K562 (cell line): ENCODE measurements at regions not wholly inside any gene's neighbourhood (a gene's known extent, or its start where the extent isn't known, plus 50 kb on each side); places are given as distances from the start of the nearest gene placed in this dataset.

Source experiments
- ATAC-seq: fragments of 200-7000 bp; cut with Tn5 transposase; 3 replicates; pipeline ENCODE4 v1.9.1; 2020; ENCODE audit warnings: moderate library complexity
- BruUV-seq: library from RNA; stranded (reverse); fragments of 400-500 nt; replicated peaks from 2 replicates; lab custom pipeline; 2021; lab: Mats Ljungman, UMichigan
- CTCF ChIA-PET: fragments of 300-600 bp; formaldehyde crosslinking; extraction: SDS; loops from one replicate; lab custom pipeline; 2021; ENCODE audit warnings: low intra/inter-chr PET ratio; lab: Yijun Ruan, JAX
- POLR2A ChIA-PET: fragments of 300-600, 350-650 bp; sonication (Branson Sonifier 250); formaldehyde crosslinking; extraction: SDS; loops from one replicate; lab custom pipeline; 2021; ENCODE audit warnings: antibody characterized with exemption, inconsistent platforms; lab: Yijun Ruan, JAX
- DNase-seq, 4 experiments: peaks; one replicate each; pipeline versions ENCODE4 v3.0.0 to v3.0.0-alpha.2; 2011 to 2018; ENCODE audit warnings: low spot score in 3 of 4, mixed read lengths in 3 of 4; ENCODE audit errors: extremely low read depth in 1 of 4
- FAIRE-seq: peaks from 2 replicates; lab custom pipeline; 2011; peaks lifted over from hg19 to GRCh38; lab: Jason Lieb, UNC
- H2AFZ ChIP-seq: 2 replicates; pipeline ENCODE4 v1.6.0; 2011; ENCODE audit warnings: low read depth, low read length, control low read depth, inconsistent platforms
- H3K27ac ChIP-seq: fragments of 200-600 bp; 3 replicates; pipeline ENCODE4 v1.8.0; 2011; ENCODE audit warnings: low read depth, mild to moderate bottlenecking, control low read depth, inconsistent platforms, low read length, moderate library complexity, mixed read lengths; ENCODE audit errors: extremely low read depth
- H3K27me3 ChIP-seq, 2 experiments: fragments of 300-600 bp in 1 of 2; 2 replicates in 1 of 2; 3 replicates in 1 of 2; pipeline versions ENCODE4 v1.6.0 to v1.8.0; 2011; ENCODE audit warnings: inconsistent platforms in 2 of 2, low read length in 2 of 2, mild to moderate bottlenecking in 1 of 2, mixed read lengths in 1 of 2, moderate library complexity in 1 of 2; ENCODE audit not compliant: control insufficient read depth in 2 of 2, insufficient read depth in 2 of 2
- H3K36me3 ChIP-seq: fragments of 300-600 bp; 3 replicates; pipeline ENCODE4 v1.8.0; 2011; ENCODE audit warnings: mild to moderate bottlenecking, low read length, inconsistent platforms; ENCODE audit not compliant: control insufficient read depth, insufficient read depth
- H3K4me1 ChIP-seq, 2 experiments: fragments of 200-600 bp in 1 of 2; replicated peaks in 1 of 2; 2 replicates in 1 of 2; 3 replicates in 1 of 2; pipeline versions ENCODE4 v1.5.1 to v1.8.0; 2011; ENCODE audit warnings: inconsistent platforms in 2 of 2, low read length in 2 of 2, mild to moderate bottlenecking in 1 of 2, mixed read lengths in 1 of 2, moderate library complexity in 1 of 2; ENCODE audit not compliant: control insufficient read depth in 2 of 2, insufficient read depth in 2 of 2
- H3K4me2 ChIP-seq: 2 replicates; pipeline ENCODE4 v1.6.1; 2011; ENCODE audit warnings: low read length, control low read depth, inconsistent platforms, mixed read lengths; ENCODE audit not compliant: insufficient read depth
- H3K4me3 ChIP-seq: fragments of 200-600 bp; sonication (generic), shearing (Covaris generic); 2 replicates; pipeline ENCODE4 v1.5.1; 2016; ENCODE audit warnings: control low read depth, inconsistent platforms
- H3K79me2 ChIP-seq: fragments of 200-600 bp; 3 replicates; pipeline ENCODE4 v1.8.0; 2011; ENCODE audit warnings: low read length, inconsistent platforms; ENCODE audit not compliant: control insufficient read depth, insufficient read depth
- H3K9ac ChIP-seq, 2 experiments: 2 replicates each; pipeline versions ENCODE4 v1.6.0 to v1.6.1; 2011; ENCODE audit warnings: low read depth in 2 of 2, low read length in 2 of 2, control low read depth in 1 of 2, inconsistent platforms in 1 of 2, mild to moderate bottlenecking in 1 of 2, mixed read lengths in 1 of 2; ENCODE audit not compliant: insufficient read depth in 1 of 2
- H3K9me1 ChIP-seq: one replicate; pipeline ENCODE4 v1.6.0; 2011; ENCODE audit warnings: inconsistent platforms, mild to moderate bottlenecking, low read length, moderate library complexity; ENCODE audit not compliant: control insufficient read depth, insufficient read depth
- H3K9me3 ChIP-seq: replicated peaks from 2 replicates; pipeline ENCODE4 v1.5.1; 2011; ENCODE audit warnings: low read depth, low read length, inconsistent platforms; ENCODE audit not compliant: control insufficient read depth, insufficient read depth
- H4K20me1 ChIP-seq: replicated peaks from 2 replicates; pipeline ENCODE4 v1.6.1; 2011; ENCODE audit warnings: low read length, inconsistent platforms, mixed read lengths; ENCODE audit not compliant: control insufficient read depth, insufficient read depth
- ATF2 ChIP-seq: sonication (generic); formaldehyde crosslinking; IDR thresholded peaks from 2 replicates; pipeline ENCODE4 v1.8.1; 2022; ENCODE audit warnings: missing genetic modification reagents
- BCL6 ChIP-seq: fragments of 250-450 bp; sonication (Bioruptor Pico); IDR thresholded peaks from 2 replicates; pipeline ENCODE4 v1.4.0; 2020
- BRCA1 ChIP-seq, 2 experiments: fragments of 450-650 bp in 1 of 2; sonication (generic) in 1 of 2; formaldehyde crosslinking in 1 of 2; IDR thresholded peaks; 2 replicates each; pipeline versions ENCODE4 v1.5.0 to v1.6.1; 2017 to 2020; ENCODE audit warnings: mild to moderate bottlenecking in 1 of 2, missing genetic modification reagents in 1 of 2
- ERF ChIP-seq: fragments of 450-650 bp; formaldehyde crosslinking; IDR thresholded peaks from 2 replicates; pipeline ENCODE4 v1.4.0; 2020; ENCODE audit warnings: mild to moderate bottlenecking, mixed read lengths
- ESRRB ChIP-seq: fragments of 250-450 bp; sonication (Bioruptor Pico); IDR thresholded peaks from 2 replicates; pipeline ENCODE4 v1.5.0; 2020; ENCODE audit warnings: mild to moderate bottlenecking, moderate library complexity, borderline replicate concordance
- FOXA1 ChIP-seq: fragments of 450-650 bp; IDR thresholded peaks from 2 replicates; pipeline ENCODE4 v1.6.1; 2016; ENCODE audit warnings: mild to moderate bottlenecking, borderline replicate concordance
- HBP1 ChIP-seq: fragments of 450-650 bp; formaldehyde crosslinking; IDR thresholded peaks from 2 replicates; pipeline ENCODE4 v1.4.0; 2022; ENCODE audit warnings: missing genetic modification characterization
- HLTF ChIP-seq: fragments of 450-650 bp; IDR thresholded peaks from 2 replicates; pipeline ENCODE4 v1.6.1; 2016
- HMBOX1 ChIP-seq: sonication (generic); IDR thresholded peaks from 2 replicates; pipeline ENCODE4 v1.6.1; 2016
- HNRNPK ChIP-seq: fragments of 200-400 bp; formaldehyde crosslinking; IDR thresholded peaks from one replicate; pipeline ENCODE4 v1.6.1; 2018; ENCODE audit warnings: mild to moderate bottlenecking, low read depth, low read length; ENCODE audit not compliant: poor library complexity, severe bottlenecking
- MAFF ChIP-seq: IDR thresholded peaks from 2 replicates; pipeline ENCODE4 v1.6.1; 2012; ENCODE audit warnings: low read length, improper control_type of control experiment
- MBD2 ChIP-seq: sonication (generic); IDR thresholded peaks from 2 replicates; pipeline ENCODE4 v1.6.1; 2016; ENCODE audit warnings: low read depth, borderline replicate concordance
- THRB ChIP-seq: fragments of 450-650 bp; formaldehyde crosslinking; conservative IDR thresholded peaks from 2 replicates; pipeline ENCODE4 v1.4.0; 2022; ENCODE audit warnings: mild to moderate bottlenecking, missing genetic modification characterization
- ZNF398 ChIP-seq: fragments of 250-450 bp; sonication (Bioruptor Pico); IDR thresholded peaks from 2 replicates; pipeline ENCODE4 v1.8.0; 2021; ENCODE audit warnings: moderate library complexity, mild to moderate bottlenecking, inconsistent platforms
- ZNF696 ChIP-seq: fragments of 250-450 bp; sonication (Bioruptor Pico); conservative IDR thresholded peaks from 2 replicates; pipeline ENCODE4 v1.4.0; 2020; ENCODE audit warnings: mild to moderate bottlenecking, moderate library complexity
- in situ Hi-C: fragments of 300-500 bp; cut with MboI; formaldehyde crosslinking; loops from 4 replicates; pipeline ENCODE4 v1.15.0; 2018; ENCODE audit warnings: inconsistent platforms, mixed read lengths
- intact Hi-C: fragments of 100-400 bp; cut with micrococcal nuclease; formaldehyde crosslinking; loops from 2 replicates; pipeline ENCODE4 v1.14.2; 2022

- TF ChIP-seq ESRRB (CRISPR knock-in tag), result no peak
Measured at GRCh38 chr7:121587435-121587834, 191.3 kb upstream of the FAM3C start (continued).

GRCh38 chr7:121582258-121582657 lies 186.2 kb upstream of the FAM3C start:
- intact Hi-C loops, result no loop called here
- FAIRE-seq (no peak), ATAC-seq (no peak), DNase-seq (no peak)
- Histone ChIP-seq H3K9ac (no peak overlapping the region), H3K36me3 (no peaks in the 10 kb centered on the region), H2AFZ (no peak overlapping the region), H3K27me3 (no peaks in the 10 kb centered on the region), H3K4me1 (no peaks in the 10 kb centered on the region), H3K4me3 (no peak overlapping the region), H3K9me3 (no peaks in the 10 kb centered on the region), H3K27ac (no peak overlapping the region), H3K9me1 (no peaks in the 10 kb centered on the region), H4K20me1 (no peaks in the 10 kb centered on the region), H3K79me2 (no peaks in the 10 kb centered on the region), H3K4me2 (no peak overlapping the region)
- CTCF ChIA-PET, result no interaction called here
- BruUV-seq, result no TSS peak
- POLR2A ChIA-PET, result no interaction called here
- in situ Hi-C loops, result no loop called here
- TF ChIP-seq HLTF (no peak), BCL6 (CRISPR knock-in tag) (no peak), ZNF398 (no peak), HNRNPK (no peak), BRCA1 (IDR thresholded peaks at IDR 0.05) (no peak), BRCA1 (CRISPR knock-in tag; IDR thresholded peaks at IDR 0.05) (no peak), HBP1 (CRISPR knock-in tag) (no peak), ERF (CRISPR knock-in tag) (no peak), HMBOX1 (no peak), ATF2 (CRISPR knock-in tag) (no peak), THRB (CRISPR knock-in tag) (no peak), ZNF696 (no peak), MAFF (no peak), MBD2 (no peak), FOXA1 (no peak)
